Activated T-cell treated with anti-CD3 and anti-CD28 coated beads, Interleukin-2, amount 50 U/mL, for 24 hours (primary cell): ENCODE measurements at regions not wholly inside any gene's neighbourhood (a gene's known extent, or its start where the extent isn't known, plus 50 kb on each side); places are given as distances from the start of the nearest gene placed in this dataset.
"Not testable (repeated sequence)": the region's sequence is repeated elsewhere in the genome, so short reads cannot be mapped to it uniquely, and the experiment has no call there.

Source experiments
- DNase-seq: peaks from one replicate; pipeline ENCODE4 v3.0.0-alpha.2; 2020
- H3K27ac Mint-ChIP-seq: 2 replicates; pipeline ENCODE4 v1.8.0; 2020; ENCODE audit warnings: mild to moderate bottlenecking, mixed read lengths
- H3K27me3 Mint-ChIP-seq: 2 replicates; pipeline ENCODE4 v1.8.0; 2020; ENCODE audit warnings: mixed read lengths
- H3K36me3 Mint-ChIP-seq: 2 replicates; pipeline ENCODE4 v1.8.0; 2020; ENCODE audit warnings: low read depth, mixed read lengths
- H3K4me1 Mint-ChIP-seq: 2 replicates; pipeline ENCODE4 v1.8.0; 2020; ENCODE audit warnings: low read depth, mixed read lengths
- H3K4me3 Mint-ChIP-seq: 2 replicates; pipeline ENCODE4 v1.8.0; 2020; ENCODE audit warnings: mild to moderate bottlenecking, moderate library complexity, mixed read lengths
- H3K9me3 Mint-ChIP-seq: 2 replicates; pipeline ENCODE4 v1.8.0; 2020; ENCODE audit warnings: mixed read lengths

GRCh38 chr18:78240627-78241252 lies 738.9 kb upstream of the SALL3 start:
- Mint-ChIP-seq H3K27me3 (peaks cover under 1% of the 10 kb centered on the region), H3K27ac (no peak overlapping the region), H3K36me3 (no peaks in the 10 kb centered on the region), H3K9me3 (peaks cover 6% of the 10 kb centered on the region), H3K4me3 (no peak overlapping the region), H3K4me1 (no peaks in the 10 kb centered on the region)
- DNase-seq: no peak

GRCh38 chr18:78241535-78242253 lies 737.9 kb upstream of the SALL3 start:
- Mint-ChIP-seq H3K4me3 (no peak overlapping the region), H3K27me3 (peaks cover 6% of the 10 kb centered on the region), H3K27ac (no peak overlapping the region), H3K36me3 (no peaks in the 10 kb centered on the region), H3K4me1 (no peaks in the 10 kb centered on the region), H3K9me3 (peaks cover 6% of the 10 kb centered on the region)
- DNase-seq: no peak

- H3K4me1 Mint-ChIP-seq: no peaks in the 10 kb centered on the region
- no peak overlapping the region for H3K27ac Mint-ChIP-seq
- peaks cover 6% of the 10 kb centered on the region for H3K9me3 Mint-ChIP-seq
- DNase-seq: no peak
- H3K36me3 Mint-ChIP-seq: no peaks in the 10 kb centered on the region
- H3K27me3 Mint-ChIP-seq: peaks cover 8% of the 10 kb centered on the region
- H3K4me3 Mint-ChIP-seq: no peak overlapping the region
These were observed 737.4 kb upstream of the SALL3 start for GRCh38 chr18:78242254-78242643.

GRCh38 chr18:78242806-78243205 lies 736.8 kb upstream of the SALL3 start:
- peaks cover 6% of the 10 kb centered on the region for H3K9me3 Mint-ChIP-seq
- no peak overlapping the region for H3K27ac Mint-ChIP-seq
- H3K27me3 Mint-ChIP-seq: peaks cover 8% of the 10 kb centered on the region
- H3K36me3 Mint-ChIP-seq: no peaks in the 10 kb centered on the region
- DNase-seq: no peak
- no peak overlapping the region for H3K4me3 Mint-ChIP-seq
- H3K4me1 Mint-ChIP-seq: no peaks in the 10 kb centered on the region

GRCh38 chr18:78244779-78245178 lies 734.8 kb upstream of the SALL3 start:
- Mint-ChIP-seq H3K4me3 (no peak overlapping the region), H3K27me3 (peaks cover 8% of the 10 kb centered on the region), H3K9me3 (no peaks in the 10 kb centered on the region), H3K27ac (no peak overlapping the region), H3K36me3 (no peaks in the 10 kb centered on the region), H3K4me1 (no peaks in the 10 kb centered on the region)
- DNase-seq: no peak

GRCh38 chr18:78245451-78245850 lies 734.2 kb upstream of the SALL3 start:
- Mint-ChIP-seq H3K36me3 (no peaks in the 10 kb centered on the region), H3K27me3 (peaks cover 8% of the 10 kb centered on the region), H3K27ac (no peak overlapping the region), H3K9me3 (no peaks in the 10 kb centered on the region), H3K4me3 (no peak overlapping the region), H3K4me1 (no peaks in the 10 kb centered on the region)
- no peak for DNase-seq

GRCh38 chr18:78246050-78246449 lies 733.6 kb upstream of the SALL3 start:
- Mint-ChIP-seq H3K27ac (no peak overlapping the region), H3K27me3 (peaks cover 8% of the 10 kb centered on the region), H3K9me3 (no peaks in the 10 kb centered on the region), H3K36me3 (no peaks in the 10 kb centered on the region), H3K4me1 (no peaks in the 10 kb centered on the region), H3K4me3 (no peak overlapping the region)
- DNase-seq: no peak

GRCh38 chr18:78246588-78246987 lies 733.0 kb upstream of the SALL3 start:
- H3K4me3 Mint-ChIP-seq: no peak overlapping the region
- DNase-seq: no peak
- H3K27me3 Mint-ChIP-seq: peaks cover 8% of the 10 kb centered on the region
- H3K36me3 Mint-ChIP-seq: no peaks in the 10 kb centered on the region
- no peaks in the 10 kb centered on the region for H3K4me1 Mint-ChIP-seq
- no peaks in the 10 kb centered on the region for H3K9me3 Mint-ChIP-seq
- no peak overlapping the region for H3K27ac Mint-ChIP-seq

- no peaks in the 10 kb centered on the region for H3K36me3 Mint-ChIP-seq
- no peak for DNase-seq
- H3K27me3 Mint-ChIP-seq: peaks cover 8% of the 10 kb centered on the region
- no peaks in the 10 kb centered on the region for H3K9me3 Mint-ChIP-seq
- no peak overlapping the region for H3K27ac Mint-ChIP-seq
- no peaks in the 10 kb centered on the region for H3K4me1 Mint-ChIP-seq
- no peak overlapping the region for H3K4me3 Mint-ChIP-seq
These were observed 731.9 kb upstream of the SALL3 start for GRCh38 chr18:78247615-78248289.

GRCh38 chr18:78255013-78255412 lies 724.6 kb upstream of the SALL3 start:
- no peak overlapping the region for H3K4me3 Mint-ChIP-seq
- no peak overlapping the region for H3K27ac Mint-ChIP-seq
- no peaks in the 10 kb centered on the region for H3K9me3 Mint-ChIP-seq
- no peak for DNase-seq
- H3K27me3 Mint-ChIP-seq: peaks cover 2% of the 10 kb centered on the region
- no peaks in the 10 kb centered on the region for H3K36me3 Mint-ChIP-seq
- H3K4me1 Mint-ChIP-seq: no peaks in the 10 kb centered on the region

GRCh38 chr18:78268226-78268988 lies 711.2 kb upstream of the SALL3 start:
- no peak overlapping the region for H3K4me3 Mint-ChIP-seq
- H3K4me1 Mint-ChIP-seq: no peaks in the 10 kb centered on the region
- H3K36me3 Mint-ChIP-seq: no peaks in the 10 kb centered on the region
- no peak for DNase-seq
- H3K27ac Mint-ChIP-seq: no peak overlapping the region
- H3K27me3 Mint-ChIP-seq: no peaks in the 10 kb centered on the region
- no peaks in the 10 kb centered on the region for H3K9me3 Mint-ChIP-seq

GRCh38 chr18:78271790-78272189 lies 707.8 kb upstream of the SALL3 start:
- no peak for DNase-seq
- H3K9me3 Mint-ChIP-seq: peaks cover 2% of the 10 kb centered on the region
- H3K27me3 Mint-ChIP-seq: no peaks in the 10 kb centered on the region
- no peaks in the 10 kb centered on the region for H3K36me3 Mint-ChIP-seq
- H3K4me3 Mint-ChIP-seq: no peak overlapping the region
- H3K27ac Mint-ChIP-seq: no peak overlapping the region
- H3K4me1 Mint-ChIP-seq: no peaks in the 10 kb centered on the region

GRCh38 chr18:78273876-78274275 lies 705.7 kb upstream of the SALL3 start:
- H3K4me3 Mint-ChIP-seq: no peak overlapping the region
- no peaks in the 10 kb centered on the region for H3K27me3 Mint-ChIP-seq
- no peaks in the 10 kb centered on the region for H3K4me1 Mint-ChIP-seq
- no peaks in the 10 kb centered on the region for H3K36me3 Mint-ChIP-seq
- no peak for DNase-seq
- H3K9me3 Mint-ChIP-seq: peaks cover 2% of the 10 kb centered on the region
- no peak overlapping the region for H3K27ac Mint-ChIP-seq

- H3K9me3 Mint-ChIP-seq, H3K4me3 Mint-ChIP-seq, H3K27ac Mint-ChIP-seq, H3K27me3 Mint-ChIP-seq, H3K36me3 Mint-ChIP-seq, H3K4me1 Mint-ChIP-seq, DNase-seq: not testable (repeated sequence)
These were observed 696.2 kb upstream of the SALL3 start for GRCh38 chr18:78283425-78283824.
